Daoy (cell line): ENCODE measurements at regions not wholly inside any gene's neighbourhood (a gene's known extent, or its start where the extent isn't known, plus 50 kb on each side); places are given as distances from the start of the nearest gene placed in this dataset.
"Not testable (repeated sequence)": the region's sequence is repeated elsewhere in the genome, so short reads cannot be mapped to it uniquely, and the experiment has no call there.

Experiments
- DNase-seq: peaks from one replicate; pipeline ENCODE4 v3.0.0-alpha.2; 2015; ENCODE audit warnings: low read depth

DNA sequence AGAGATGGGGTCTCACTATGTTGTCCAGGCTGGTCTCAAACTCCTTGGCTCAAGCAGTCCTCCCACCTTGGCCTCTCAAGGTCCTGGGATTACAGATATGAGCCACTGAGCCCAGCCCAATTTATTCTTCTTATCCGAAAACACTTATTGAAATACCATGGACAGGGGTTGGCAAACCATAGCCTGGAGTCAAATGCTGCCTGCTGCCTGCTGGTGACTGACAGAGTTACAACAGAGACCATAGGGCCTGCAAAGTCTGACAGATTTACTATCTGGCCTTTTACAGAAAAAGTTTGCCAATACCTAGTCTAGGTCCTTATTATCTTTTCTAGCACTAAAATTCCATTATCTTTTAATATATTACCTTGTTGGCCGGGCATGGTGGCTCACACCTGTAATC, 87.1 kb upstream of the ZNF281 start:
- DNase-seq: no peak

DNA sequence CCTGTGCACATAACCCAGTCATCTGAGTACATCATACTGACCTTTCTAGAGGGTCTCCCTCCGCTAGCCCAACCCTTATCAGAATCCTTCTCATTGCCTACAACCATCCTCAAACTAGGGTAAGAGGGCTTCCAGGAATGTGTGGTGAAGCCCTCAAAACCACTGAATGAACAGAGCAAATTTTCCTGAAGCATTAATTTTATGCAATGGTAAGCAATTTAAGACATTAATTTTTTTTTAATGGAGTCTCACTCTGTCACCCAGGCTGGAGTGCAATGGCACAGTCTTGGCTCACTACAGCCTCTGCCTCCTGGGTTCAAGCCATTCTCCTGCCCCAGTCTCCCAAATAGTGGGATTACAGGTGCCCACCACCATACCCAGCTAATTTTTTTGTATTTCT, 86.1 kb upstream of the ZNF281 start:
- no peak for DNase-seq

DNA sequence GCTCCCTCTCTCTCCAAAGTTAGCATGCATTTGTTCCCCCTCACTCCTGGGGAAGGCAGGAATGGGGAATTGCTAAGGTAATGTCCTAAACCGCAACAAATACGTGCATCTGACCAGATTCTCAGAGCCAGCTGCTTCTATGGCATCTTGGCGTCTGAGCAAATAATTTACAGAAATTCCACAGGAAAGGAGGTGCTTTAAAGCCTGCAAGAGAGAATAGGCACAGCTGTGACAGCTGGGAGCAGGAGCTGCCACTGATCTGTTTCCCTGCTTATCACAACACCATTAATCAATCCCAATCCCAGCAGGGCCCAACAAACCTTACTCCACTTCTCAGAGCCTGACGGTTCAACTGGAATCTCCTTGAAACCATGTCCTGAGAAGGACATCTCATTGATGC, 83.5 kb upstream of the ZNF281 start:
- no peak for DNase-seq

GRCh38 chr1:200491103-200491502, 81.3 kb upstream of the ZNF281 start:
- no peak for DNase-seq

DNA sequence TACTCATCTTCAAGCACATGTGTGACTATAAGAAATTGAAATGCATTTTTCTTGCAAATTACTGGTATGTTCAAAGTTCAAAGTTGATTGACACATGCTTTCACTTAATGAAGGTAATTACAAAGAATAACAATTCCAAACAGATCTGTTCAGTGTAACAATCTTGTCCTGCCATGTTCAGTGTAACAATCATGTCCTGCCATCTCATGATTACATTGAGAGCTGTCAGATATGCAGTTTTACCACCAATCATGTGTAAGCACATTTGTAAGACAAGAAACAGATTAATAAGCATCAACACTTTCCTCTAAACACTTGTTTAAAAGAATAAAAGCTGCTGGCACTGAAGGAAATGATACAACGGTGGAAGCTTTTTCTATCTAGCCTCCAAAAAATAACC, 80.3 kb upstream of the ZNF281 start:
- DNase-seq: no peak

GRCh38 chr1:200488375-200489165, 78.7 kb upstream of the ZNF281 start:
- peak; percentile 63 for DNase-seq

GRCh38 chr1:200487650-200488049, 77.8 kb upstream of the ZNF281 start:
- DNase-seq: no peak

DNA sequence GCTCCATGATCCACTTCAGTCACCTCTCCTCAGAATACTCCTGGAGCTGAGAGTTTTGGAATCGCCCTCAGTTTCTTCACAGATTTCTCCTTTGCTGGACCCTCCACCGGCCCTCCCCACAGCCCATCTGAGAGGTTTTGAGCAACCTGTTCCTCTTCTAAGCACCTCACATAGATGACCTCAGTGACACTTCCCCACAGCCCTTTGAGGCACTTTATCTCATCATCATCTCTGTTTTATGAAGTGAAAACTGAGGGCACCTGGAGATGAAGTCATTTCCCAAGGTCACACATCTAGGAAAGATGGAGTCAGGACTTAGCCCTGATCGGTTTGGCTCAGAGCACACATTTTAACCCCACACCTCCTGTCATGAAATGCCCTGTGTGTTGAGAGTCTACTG, 76.8 kb upstream of the ZNF281 start:
- no peak for DNase-seq

GRCh38 chr1:200484438-200484946, 74.7 kb upstream of the ZNF281 start:
- not testable (repeated sequence) for DNase-seq

- DNase-seq: peak; percentile 97
Measured at GRCh38 chr1:200483491-200484143, 73.8 kb upstream of the ZNF281 start.

GRCh38 chr1:200480964-200481363, 71.1 kb upstream of the ZNF281 start:
- DNase-seq: no peak

DNA sequence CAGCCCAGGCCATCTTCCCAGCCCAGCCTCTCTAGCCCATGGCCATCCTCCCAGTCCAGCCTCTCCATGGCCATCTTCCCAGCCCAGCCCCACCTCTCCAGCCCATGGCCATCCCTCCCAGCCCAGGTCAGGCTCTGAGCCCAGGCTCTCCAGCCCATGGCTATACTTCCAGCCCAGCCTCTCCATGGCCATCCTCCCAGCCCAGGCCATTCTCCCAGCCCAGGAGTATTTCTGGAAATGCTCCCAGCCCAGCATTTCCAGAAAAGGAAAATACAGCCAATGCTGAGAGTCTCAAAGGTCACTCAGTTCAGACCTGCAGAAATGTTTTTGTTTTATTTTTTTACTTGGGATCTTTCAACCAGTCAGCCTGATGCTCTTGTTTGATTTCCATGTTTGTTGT, 70.0 kb upstream of the ZNF281 start:
- DNase-seq: no peak

DNA sequence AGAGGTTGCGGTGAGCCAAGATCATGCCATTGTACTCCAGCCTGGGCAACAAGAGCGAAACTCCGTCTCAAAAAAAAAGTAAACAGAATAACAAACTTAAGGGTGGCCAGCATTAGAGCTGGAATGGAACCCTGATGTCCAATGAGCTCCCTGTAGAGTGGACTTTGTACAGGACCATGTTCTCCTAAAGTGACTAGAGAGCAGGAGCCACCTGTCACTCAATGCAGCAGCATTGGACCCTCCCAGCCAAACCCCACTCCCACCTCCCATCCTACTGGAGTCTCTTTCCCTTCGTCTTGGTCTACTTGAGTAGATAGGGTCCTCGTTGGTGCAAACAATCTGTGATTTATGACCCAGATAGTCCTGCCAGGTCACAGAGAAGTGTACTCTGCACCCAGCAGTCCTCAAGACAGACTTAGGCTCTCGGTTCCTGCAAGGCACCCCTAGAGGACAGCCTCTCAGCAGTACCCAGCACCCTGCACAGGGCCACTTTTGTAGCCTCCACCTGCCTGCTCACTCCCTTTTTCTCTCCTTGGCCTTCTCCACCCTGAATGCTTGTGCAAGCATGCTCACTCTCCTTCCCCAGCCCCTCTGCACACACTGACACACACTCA, 69.2 kb upstream of the ZNF281 start:
- no peak for DNase-seq

GRCh38 chr1:200478239-200478623, 68.4 kb upstream of the ZNF281 start:
- no peak for DNase-seq

DNA sequence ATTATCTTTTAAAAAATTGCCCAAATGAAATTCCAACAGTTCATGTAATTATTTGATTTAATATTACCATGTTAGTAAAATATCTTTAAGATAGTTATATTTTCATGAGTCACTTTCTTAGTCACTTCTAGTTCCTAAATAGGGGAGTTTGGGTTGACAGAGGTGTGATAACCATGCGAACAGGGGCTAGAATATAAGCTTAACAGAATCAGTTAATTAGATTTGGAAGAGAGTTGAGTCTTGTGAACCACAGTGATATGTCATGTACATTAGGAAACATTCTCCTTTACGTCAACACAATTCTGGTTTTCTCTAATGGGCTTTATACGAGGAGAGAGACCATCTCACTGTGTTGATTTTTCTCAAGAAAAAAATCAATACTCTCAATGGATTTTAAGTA, 64.8 kb upstream of the ZNF281 start:
- DNase-seq: no peak

- no peak for DNase-seq
Measured at GRCh38 chr1:200473698-200474371, 64.0 kb upstream of the ZNF281 start.

GRCh38 chr1:200471739-200472138, 61.9 kb upstream of the ZNF281 start:
- DNase-seq: no peak

- DNase-seq: no peak
Measured at GRCh38 chr1:200468264-200469001, 58.6 kb upstream of the ZNF281 start.

GRCh38 chr1:200464784-200465400, 55.1 kb upstream of the ZNF281 start:
- no peak for DNase-seq
